Fibroblast of the aortic adventitia (primary cell): ENCODE measurements at regions not wholly inside any gene's neighbourhood (a gene's known extent, or its start where the extent isn't known, plus 50 kb on each side); places are given as distances from the start of the nearest gene placed in this dataset.

Source experiments
- DNase-seq: peaks from one replicate; pipeline ENCODE4 v3.0.0-alpha.2; 2010; ENCODE audit warnings: low read depth
- H3K4me3 ChIP-seq: 2 replicates; pipeline ENCODE4 v1.5.1; 2011; ENCODE audit warnings: low read depth, mild to moderate bottlenecking, control low read depth, low read length, moderate library complexity
- CTCF ChIP-seq: IDR thresholded peaks from 2 replicates; pipeline ENCODE4 v1.5.1; 2011; ENCODE audit warnings: mild to moderate bottlenecking, low read length, control low read depth, inconsistent platforms; ENCODE audit not compliant: insufficient read depth

- DNase-seq: no peak
- TF ChIP-seq CTCF: no peak
- H3K4me3 ChIP-seq: no peak overlapping the region
Observed at GRCh38 chr2:67500541-67500940, 103.4 kb downstream of the ETAA1 start.

GRCh38 chr2:67502346-67503065 is 105.4 kb downstream of the ETAA1 start:
- no peak for TF ChIP-seq CTCF

GRCh38 chr2:67503066-67503795 is 106.1 kb downstream of the ETAA1 start:
- peak; percentile 97 for DNase-seq
- TF ChIP-seq CTCF: no peak
- H3K4me3 ChIP-seq: no peak overlapping the region

More at GRCh38 chr2:67502346-67503065, 105.4 kb downstream of the ETAA1 start:
- peak; percentile 47 for DNase-seq
- no peak overlapping the region for H3K4me3 ChIP-seq

DNA sequence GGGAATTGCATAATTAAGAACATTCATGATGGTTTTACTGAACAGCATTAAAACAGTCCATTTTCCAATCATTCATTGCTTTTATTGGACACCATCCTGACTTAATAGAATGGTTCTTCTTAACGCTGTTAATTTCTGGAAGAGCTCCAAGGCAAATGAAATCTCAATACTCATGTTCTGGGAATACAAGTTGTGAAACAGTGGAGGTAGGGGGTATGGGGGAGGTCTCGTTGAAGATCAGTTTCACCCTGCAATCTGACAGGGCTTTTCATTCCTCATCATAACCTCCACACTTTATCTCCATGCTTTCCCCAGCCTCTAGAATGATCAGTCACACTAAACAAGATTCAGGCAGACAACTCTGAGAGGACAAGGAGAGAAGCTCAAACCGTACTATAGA is 113.6 kb downstream of the ETAA1 start:
- DNase-seq: peak; percentile 84
- no peak for TF ChIP-seq CTCF
- no peak overlapping the region for H3K4me3 ChIP-seq

GRCh38 chr2:67514515-67514914 is 117.4 kb downstream of the ETAA1 start:
- DNase-seq: peak; percentile 71
- no peak for TF ChIP-seq CTCF
- no peak overlapping the region for H3K4me3 ChIP-seq

DNA sequence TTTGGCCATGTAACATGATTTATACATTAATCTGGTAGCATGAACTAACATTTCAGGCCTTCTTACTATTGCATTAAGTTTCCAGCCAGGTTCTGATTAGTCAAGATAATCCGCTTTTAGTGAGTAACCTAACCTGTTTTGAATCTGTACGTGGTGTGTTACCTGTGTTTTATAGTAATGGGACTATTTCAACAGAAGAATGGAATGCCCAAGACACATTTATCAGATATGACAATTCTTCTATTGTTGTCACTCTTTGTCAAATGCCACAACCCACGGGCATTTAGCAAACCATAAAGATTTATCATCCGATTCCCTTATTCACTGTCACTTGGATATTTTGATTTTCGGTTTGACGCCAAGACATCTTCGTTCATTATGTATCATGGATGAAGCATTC is 117.9 kb downstream of the ETAA1 start:
- no peak for DNase-seq
- TF ChIP-seq CTCF: no peak

DNA sequence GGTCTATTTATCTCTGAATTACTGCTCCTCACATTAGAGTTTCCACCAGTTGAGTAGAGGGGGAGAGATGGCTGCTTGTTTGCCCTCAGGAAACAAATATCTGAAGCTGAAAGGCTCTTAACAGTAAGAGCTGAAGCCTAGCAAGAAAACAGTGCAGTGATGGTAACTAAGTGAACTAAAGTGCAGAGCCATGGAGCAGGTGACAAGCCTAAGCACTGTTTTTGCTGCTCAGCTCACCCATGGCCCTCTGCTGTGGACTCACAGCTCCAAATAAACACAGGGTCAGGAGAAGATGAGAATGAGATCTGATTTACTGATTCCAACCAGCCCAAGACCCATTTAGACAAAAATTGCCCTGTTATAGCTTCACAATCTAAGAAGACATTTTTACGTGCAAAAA is 118.4 kb downstream of the ETAA1 start:
- no peak for TF ChIP-seq CTCF
- DNase-seq: no peak

More for the DNA sequence above, 117.9 kb downstream of the ETAA1 start:
- H3K4me3 ChIP-seq: no peak overlapping the region

More for the DNA sequence above, 118.4 kb downstream of the ETAA1 start:
- no peak overlapping the region for H3K4me3 ChIP-seq
